HG02884 (cell line): ENCODE measurements at regions not wholly inside any gene's neighbourhood (a gene's known extent, or its start where the extent isn't known, plus 50 kb on each side); places are given as distances from the start of the nearest gene placed in this dataset.
"Not testable (repeated sequence)": the region's sequence is repeated elsewhere in the genome, so short reads cannot be mapped to it uniquely, and the experiment has no call there.

Experiments
- ATAC-seq: cut with Tn5 transposase; IDR thresholded peaks from one replicate; pipeline ENCODE4 v1.9.1; 2021; ENCODE audit warnings: mild to moderate bottlenecking, moderate library complexity; ENCODE audit not compliant: unreplicated experiment

DNA sequence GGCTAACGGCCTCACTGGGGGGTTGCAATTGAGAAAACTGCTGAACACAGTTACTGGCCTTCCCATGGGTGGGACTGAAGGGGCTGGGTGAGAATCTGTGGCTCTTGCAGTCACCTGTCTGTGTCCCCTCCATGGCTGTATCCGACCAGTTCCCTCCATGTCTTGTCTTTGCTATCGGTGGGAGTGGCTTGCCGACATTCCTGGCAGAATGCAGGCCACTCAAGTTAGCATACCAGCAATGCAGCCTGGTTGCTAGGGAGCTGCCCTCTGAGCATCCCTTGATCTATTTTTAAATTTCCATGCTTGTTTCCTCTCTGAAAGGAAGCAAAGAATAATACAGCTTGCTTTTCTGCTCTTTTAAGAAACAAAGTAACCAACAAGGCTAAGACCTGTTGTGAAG lies 1509.7 kb upstream of the WWC1 start:
- no peak for ATAC-seq

- no peak for ATAC-seq
Observed at GRCh38 chr5:166784545-166785078, 1506.8 kb upstream of the WWC1 start.

DNA sequence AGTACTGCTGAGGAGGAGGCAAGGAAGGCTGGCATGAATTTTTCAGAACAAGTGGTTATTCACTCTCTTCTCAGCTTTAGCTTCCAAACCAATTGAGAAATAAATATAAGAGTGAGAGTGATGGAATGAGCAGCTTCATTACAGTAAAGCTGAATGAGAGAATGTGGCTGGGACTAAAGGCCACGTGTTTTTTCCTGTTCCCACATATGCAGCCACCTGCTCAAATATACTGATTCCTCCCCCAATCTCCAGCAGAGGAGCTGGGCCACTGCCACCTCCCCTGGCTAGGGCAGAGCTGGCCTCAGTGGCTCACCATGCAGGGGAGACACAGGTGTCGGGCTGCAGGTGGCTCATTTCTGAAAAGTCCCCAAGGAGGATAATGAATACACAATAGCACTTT lies 1505.3 kb upstream of the WWC1 start:
- ATAC-seq, result no peak

- ATAC-seq, result no peak
Observed at GRCh38 chr5:166786889-166787288, 1504.6 kb upstream of the WWC1 start.

DNA sequence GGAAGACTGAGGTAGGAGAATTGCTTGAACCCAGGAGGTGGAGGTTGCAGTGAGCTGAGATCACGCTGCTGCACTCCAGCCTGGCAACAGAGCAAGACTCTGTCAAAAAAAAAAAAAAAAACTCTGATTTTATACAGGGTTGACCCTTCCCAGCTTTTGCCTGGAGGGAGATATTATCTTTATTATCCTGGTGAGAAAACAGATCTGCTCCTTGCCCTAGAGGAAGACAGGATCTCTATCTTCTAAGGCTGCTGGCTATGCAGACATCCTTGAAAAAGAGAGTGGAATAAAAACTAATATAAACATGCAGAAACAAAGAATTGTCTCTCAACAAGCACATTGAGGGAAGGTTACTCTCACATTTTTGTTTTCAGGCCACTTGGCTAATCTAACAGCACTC lies 1503.4 kb upstream of the WWC1 start:
- ATAC-seq, result no peak

DNA sequence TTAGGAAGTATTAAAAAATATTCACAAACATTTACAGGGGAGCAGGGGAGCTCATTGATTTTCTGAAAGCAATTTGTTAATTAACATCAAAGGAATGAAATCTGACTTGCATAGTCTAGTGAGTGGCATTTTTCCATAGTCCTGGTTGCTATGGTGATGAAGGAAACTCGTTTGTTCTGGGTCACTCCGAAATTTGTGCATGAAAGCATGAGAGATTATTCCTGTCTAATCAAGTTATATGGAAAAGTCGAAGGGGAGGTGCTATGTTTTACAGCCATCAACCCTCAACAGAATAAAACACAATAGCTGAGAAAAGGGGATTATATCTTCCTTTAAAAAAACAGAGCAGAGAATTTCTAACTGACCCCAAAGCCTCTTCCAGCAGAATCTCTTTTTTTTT lies 1495.7 kb upstream of the WWC1 start:
- ATAC-seq, result no peak

DNA sequence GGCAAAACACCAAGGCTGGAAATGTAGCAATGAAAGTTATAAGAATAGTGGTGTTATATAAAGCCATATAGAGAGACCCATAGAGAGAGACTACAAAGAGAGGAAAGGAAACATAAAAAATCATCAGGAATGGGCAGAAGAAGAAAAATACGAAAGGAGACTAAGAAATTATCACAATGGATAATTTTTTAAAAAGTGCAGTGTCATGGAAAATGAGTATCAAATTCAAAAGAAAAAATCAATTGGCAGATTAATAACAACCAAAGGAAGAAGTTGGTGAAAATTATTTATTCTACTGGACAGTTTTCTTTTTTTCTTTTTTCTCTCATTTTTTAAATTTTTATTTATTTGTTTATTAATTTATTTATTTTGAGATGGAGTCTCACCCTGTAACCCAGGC lies 1488.4 kb upstream of the WWC1 start:
- no peak for ATAC-seq

- not testable (repeated sequence) for ATAC-seq
Observed at GRCh38 chr5:166804223-166804622, 1487.2 kb upstream of the WWC1 start.

GRCh38 chr5:166804693-166805092 lies 1486.8 kb upstream of the WWC1 start:
- ATAC-seq, result not testable (repeated sequence)

GRCh38 chr5:166810093-166810658 lies 1481.3 kb upstream of the WWC1 start:
- ATAC-seq, result not testable (repeated sequence)

DNA sequence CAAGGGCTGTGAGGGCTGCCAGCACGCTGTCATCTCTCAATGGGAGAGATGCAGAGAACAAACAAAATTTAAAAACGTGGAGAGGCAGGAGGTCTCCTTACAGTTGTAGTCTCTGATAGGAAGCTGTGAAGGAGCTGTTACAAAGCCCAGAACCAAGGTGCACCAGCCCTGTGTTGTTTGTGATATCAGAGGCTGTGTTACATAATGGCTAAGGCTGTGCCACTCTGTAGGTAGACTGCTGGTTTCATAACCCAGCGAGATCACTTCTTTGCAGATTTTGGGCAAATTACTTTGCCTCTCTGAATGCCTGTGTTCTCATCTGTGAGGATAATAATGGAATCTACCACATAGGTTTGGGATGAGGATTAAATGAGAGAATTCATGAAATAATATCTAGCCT lies 1480.7 kb upstream of the WWC1 start:
- ATAC-seq, result no peak

GRCh38 chr5:166823360-166823759 lies 1468.1 kb upstream of the WWC1 start:
- no peak for ATAC-seq

- no peak for ATAC-seq
Observed at GRCh38 chr5:166834246-166834645, 1457.2 kb upstream of the WWC1 start.

DNA sequence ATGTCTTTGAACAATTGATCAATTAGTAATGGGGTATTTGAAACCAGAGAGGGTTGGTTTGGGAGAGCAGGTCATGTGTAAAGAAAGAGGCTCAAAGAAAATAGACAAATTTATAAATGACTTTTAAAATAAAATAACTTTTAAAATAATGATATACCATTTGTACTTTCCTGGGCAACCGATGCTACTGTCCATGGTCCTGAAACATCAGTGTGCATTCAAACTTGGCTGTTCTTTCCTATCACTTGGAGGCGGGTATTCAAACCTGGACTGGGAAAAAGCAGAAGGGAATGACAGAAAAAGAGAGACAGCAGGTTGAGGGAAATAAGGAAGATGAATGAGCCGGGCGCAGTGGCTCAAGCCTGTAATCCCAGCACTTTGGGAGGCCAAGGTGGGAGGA lies 1446.4 kb upstream of the WWC1 start:
- ATAC-seq, result no peak

GRCh38 chr5:166856791-166857190 lies 1434.7 kb upstream of the WWC1 start:
- ATAC-seq, result no peak

GRCh38 chr5:166860426-166860825 lies 1431.0 kb upstream of the WWC1 start:
- ATAC-seq, result no peak

- no peak for ATAC-seq
Observed at GRCh38 chr5:166862581-166862980, 1428.9 kb upstream of the WWC1 start.

DNA sequence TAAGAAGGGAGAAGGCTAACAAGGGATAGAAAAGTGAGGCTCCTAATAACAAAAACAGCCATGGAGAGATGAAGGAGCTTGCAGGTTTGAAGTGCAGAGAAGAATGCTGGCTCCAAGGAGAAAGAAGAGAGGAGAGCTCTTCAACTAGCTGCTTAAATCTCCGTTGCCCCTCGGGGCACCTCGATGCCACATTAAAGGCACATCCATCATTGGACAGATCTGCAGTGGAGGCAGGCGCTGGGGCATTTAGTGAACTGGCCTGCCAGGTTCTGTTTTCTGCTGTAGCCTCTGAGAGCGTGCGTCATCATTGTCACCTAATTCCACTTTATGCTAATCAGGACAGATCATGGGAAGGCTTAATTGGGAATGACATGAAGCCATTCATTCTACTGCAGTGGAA lies 1426.2 kb upstream of the WWC1 start:
- no peak for ATAC-seq

- ATAC-seq, result no peak
Observed at GRCh38 chr5:166880456-166880855, 1411.0 kb upstream of the WWC1 start.

DNA sequence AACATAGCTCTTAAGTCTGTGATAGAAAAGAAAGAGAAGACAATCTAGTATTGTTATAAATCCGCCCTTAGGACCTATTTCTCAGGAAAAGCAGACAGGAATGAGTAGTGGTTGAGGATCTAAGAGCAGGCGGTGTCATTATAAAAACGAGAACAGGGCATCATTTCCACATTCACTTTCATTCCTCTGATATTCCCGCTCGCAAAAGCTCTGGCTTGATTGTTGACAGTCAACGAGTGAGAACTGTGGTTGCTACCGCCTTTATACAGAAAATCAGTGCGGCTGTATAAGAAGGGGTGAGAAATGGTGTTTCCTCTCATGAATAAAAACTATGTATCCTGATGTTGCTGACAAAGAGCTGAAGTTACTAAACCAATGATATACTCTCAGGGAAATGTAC lies 1409.6 kb upstream of the WWC1 start:
- ATAC-seq, result no peak

- no peak for ATAC-seq
Observed at GRCh38 chr5:166883016-166883415, 1408.4 kb upstream of the WWC1 start.

- ATAC-seq, result no peak
Observed at GRCh38 chr5:166898166-166898565, 1393.3 kb upstream of the WWC1 start.

DNA sequence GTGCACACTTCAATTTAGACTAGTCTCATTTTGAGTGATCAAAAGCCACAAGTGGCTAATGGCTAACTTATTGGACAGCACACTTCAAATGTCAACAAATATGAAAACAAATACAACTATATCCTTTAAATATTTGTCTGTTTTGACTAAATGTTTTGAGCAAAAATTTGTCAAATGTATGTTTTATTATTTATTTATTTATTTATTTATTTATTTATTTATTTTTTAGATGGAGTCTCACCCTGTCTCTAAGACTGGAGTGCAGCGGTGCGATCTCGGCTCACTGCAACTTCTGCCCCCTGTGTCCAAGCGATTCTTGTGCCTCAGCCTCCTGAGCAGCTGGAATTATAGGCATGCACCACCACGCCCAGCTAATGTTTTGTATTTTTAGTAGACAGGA lies 1392.1 kb upstream of the WWC1 start:
- no peak for ATAC-seq
